Limb (tissue), 2 donors: ENCODE measurements at regions not wholly inside any gene's neighbourhood (a gene's known extent, or its start where the extent isn't known, plus 50 kb on each side); places are given as distances from the start of the nearest gene placed in this dataset.
"Not testable (repeated sequence)": the region's sequence is repeated elsewhere in the genome, so short reads cannot be mapped to it uniquely, and the experiment has no call there.

ENCODE experiments used
- DNase-seq, 2 donors: peaks; one replicate each; pipeline ENCODE4 v3.0.0-alpha.2; 2016; ENCODE audit errors: extremely low spot score in 2 of 2

- peak in 1 of 2 donors; percentile 2 for DNase-seq
Observed at GRCh38 chr15:79602731-79603130, 170.6 kb downstream of the MINAR1 start.

GRCh38 chr15:79606831-79607355, 174.8 kb downstream of the MINAR1 start:
- DNase-seq = no peak

DNA sequence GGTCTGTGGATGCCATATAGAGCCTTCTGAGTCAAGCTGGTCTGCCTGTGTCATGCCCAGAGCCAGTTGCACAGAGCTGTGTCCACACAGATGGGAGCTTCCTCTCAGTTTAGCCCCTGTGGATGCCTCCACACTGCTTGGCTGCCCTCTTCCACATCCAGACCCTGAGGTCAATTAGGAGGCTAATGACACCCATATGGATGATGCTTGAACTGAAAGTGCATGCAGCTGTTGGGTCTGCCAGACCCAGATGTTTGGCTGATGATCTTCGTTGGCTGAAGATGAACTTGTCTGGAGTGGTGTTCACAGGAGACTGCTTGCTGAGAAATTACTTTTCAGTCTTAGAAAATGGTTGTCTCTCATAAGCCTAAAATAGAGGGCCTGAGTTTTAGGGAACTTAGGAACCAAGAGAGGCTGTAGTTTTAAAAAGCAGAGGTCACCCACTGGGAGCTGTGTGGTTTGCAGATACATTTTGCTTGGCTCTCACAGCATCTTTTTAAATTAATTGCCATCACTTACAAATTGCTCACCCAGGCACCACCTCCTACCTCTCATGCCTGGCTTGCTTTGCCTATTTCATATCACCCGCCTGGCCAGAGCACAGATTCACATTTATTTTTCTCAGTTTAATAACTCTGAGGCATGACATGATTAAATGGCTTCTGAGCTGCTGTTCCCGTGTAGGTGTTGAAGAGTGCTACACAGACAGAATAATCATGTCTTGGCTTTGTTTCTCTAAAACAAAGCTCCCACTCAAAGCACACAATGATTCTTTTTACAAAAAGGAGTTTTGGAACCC, 176.1 kb downstream of the MINAR1 start:
- DNase-seq = no peak

DNA sequence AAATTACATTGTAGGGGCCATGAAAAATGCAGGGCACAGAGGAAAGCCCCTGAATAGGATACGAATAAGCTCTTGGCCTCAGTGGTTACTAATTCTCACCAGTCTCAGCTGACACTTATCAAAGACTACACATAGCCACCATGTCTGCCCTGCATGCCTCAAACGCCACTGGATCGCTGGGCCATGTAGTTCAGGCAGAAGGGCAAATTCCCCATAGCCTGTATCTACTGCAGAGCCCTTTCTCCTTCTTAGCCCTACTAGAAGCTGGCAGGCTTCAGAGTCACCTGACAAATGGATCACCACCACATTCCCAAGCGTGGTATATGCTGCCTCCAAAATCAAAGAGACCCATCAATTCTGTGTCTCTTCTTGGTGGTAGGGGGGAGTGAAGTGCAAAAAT, 177.4 kb downstream of the MINAR1 start:
- DNase-seq = no peak

- no peak for DNase-seq
Observed at GRCh38 chr15:79610021-79610420, 177.9 kb downstream of the MINAR1 start.

GRCh38 chr15:79615754-79616153, 183.6 kb downstream of the MINAR1 start:
- no peak for DNase-seq

GRCh38 chr15:79617071-79617470, 184.9 kb downstream of the MINAR1 start:
- no peak for DNase-seq

GRCh38 chr15:79620112-79620857, 188.1 kb downstream of the MINAR1 start:
- no peak for DNase-seq

- DNase-seq = not testable (repeated sequence)
Observed at GRCh38 chr15:79621805-79622204, 189.7 kb downstream of the MINAR1 start.

DNA sequence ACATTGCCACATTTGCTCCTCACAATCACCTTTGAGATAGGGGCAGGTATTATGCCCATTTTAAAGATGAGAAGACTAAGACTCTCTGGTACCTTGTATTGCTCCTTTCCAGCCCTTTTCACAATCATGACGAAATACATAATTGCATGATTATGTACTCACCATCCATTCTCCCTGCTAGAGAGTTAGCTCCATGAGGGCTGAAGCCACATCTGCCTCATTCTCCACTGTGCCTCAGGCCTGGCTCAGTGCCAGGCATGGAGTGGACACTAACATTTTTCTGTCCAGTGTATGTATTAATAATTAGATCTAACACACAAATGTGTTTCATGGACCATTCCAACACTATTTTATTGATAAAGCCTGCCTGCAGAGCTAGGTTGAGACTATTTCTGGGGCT, 191.4 kb downstream of the MINAR1 start:
- no peak for DNase-seq

DNA sequence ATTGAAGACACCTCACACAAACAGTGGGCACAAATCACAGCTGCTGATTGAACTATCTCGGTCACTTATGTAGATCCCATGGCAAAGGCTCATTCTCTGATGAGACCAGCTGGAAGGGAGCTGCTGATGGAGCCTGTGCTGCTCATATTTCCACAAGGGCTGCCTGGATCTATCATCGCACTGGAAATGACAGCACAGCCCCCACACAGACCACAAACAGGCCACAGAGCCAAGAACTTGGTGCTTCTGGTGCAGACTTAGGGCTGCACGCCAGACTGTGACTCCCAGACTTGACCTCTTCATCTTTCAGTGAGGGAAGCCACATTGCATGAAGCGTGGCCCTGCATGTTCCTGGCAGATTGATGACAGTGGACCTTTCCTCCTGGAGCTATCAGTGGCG, 197.6 kb downstream of the MINAR1 start:
- no peak for DNase-seq

- no peak for DNase-seq
Observed at GRCh38 chr15:79632457-79632856, 200.3 kb downstream of the MINAR1 start.

GRCh38 chr15:79635149-79635771, 203.1 kb downstream of the MINAR1 start:
- no peak for DNase-seq

DNA sequence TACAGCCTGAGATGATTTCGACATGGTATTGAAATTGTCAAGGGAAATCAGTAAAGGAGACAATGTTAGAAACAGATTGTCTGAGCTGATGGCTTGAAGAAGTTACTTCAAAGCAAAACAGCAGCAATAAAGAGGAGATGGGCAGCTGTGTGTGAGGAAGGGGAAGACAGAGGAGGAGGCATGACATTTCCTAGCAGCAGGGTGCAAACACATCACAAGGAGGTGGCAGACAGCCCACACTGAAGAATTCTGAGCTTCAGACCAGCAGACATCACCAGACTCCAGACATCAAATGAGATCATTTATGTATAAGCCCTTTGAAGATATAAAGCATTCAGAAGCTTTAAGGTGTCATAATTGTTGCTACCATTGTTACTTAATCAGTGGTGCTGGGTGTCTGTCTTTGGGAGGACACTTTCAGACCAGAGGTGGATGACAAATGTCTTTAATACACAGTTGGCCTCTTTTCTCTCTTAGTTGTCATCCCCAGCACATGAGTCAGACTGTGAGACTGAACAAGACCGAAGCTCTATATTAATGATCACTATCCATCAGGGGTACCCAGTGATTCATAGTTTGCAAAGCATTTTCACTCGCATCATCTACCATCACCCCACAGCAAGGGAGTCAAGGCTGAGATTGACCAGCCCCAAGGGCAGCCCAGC, 203.9 kb downstream of the MINAR1 start:
- DNase-seq = no peak

DNA sequence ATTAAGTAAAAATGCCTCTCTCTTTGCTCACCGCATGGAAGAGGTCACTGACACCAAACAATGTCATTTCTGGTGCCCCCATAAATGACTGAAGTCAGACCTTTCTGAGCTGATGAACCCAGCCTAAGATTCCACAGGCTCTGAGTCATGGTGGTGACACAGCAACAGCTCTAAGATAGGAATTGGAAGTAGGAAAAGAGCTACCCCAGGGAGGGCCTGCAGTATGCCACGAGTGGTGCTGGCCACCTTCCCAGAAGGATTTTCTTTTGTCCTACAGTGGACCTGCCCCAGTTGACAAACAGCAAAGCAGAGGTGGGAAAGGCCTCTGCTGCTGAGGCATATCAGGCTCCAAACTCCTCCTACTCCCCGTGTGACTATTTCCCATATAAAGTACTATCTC, 208.1 kb downstream of the MINAR1 start:
- DNase-seq = no peak

GRCh38 chr15:79641841-79642240, 209.7 kb downstream of the MINAR1 start:
- DNase-seq = no peak

DNA sequence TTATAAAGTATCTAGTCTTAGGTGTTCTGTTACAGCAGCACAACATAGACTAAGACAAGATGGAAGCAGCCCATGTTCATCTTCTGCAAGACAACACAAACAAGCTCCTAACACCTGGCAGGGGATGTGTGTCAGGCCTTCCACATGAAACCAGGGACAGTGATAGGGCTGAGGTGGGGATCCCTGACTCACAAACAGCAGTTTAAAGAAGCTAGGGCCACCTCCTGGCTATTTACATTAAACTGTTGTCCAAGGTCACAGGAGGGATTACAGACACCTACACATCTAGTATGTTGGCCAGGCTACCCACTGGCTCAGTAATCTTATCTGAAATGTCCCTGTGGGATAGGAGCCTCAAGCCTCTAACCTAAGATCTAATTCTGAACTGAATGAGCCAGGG, 211.3 kb downstream of the MINAR1 start:
- DNase-seq = no peak

- DNase-seq = no peak
Observed at GRCh38 chr15:79644091-79644490, 212.0 kb downstream of the MINAR1 start.

DNA sequence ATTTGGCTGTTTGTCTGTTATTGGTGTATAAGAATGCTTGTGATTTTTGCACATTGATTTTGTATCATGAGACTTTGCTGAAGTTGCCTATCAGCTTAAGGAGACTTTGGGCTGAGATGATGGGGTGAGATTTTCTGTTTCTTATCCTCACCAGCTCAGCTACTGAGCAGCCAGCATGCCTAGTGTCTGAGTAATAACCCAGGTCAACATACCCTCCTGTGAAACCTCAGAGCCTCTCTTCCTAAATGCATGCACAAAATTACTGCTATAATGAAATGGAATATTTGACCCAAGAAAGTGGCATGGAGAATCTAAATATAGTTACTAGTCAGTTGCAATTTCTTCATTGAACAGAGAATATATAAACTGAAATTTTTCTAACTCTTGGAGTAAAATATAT, 220.8 kb downstream of the MINAR1 start:
- not testable (repeated sequence) for DNase-seq

DNA sequence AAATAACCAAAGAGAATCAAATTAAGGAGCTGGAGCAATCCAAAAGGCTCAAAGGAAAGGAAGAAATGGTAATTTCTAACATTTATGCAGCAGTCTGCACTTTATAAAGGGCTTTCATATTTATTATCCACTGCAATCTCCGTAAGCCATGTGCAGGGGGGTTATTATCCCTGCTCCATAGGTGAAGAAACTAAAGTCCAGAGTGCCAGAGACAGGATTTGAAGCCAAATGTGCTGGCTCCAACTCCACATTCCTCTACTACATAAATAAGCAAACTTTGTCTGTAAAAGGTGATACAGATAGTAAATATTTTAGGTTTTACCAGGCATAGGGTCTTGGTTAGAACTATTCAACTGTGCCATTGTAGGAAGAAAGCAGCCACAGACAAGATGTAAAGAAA, 221.4 kb downstream of the MINAR1 start:
- DNase-seq = no peak

- DNase-seq = no peak
Observed at GRCh38 chr15:79656151-79657000, 224.2 kb downstream of the MINAR1 start.
